ENCODE measurements at regions not wholly inside any gene's neighbourhood (a gene's known extent, or its start where the extent isn't known, plus 50 kb on each side); places are given as distances from the start of the nearest gene placed in this dataset.

DNA sequence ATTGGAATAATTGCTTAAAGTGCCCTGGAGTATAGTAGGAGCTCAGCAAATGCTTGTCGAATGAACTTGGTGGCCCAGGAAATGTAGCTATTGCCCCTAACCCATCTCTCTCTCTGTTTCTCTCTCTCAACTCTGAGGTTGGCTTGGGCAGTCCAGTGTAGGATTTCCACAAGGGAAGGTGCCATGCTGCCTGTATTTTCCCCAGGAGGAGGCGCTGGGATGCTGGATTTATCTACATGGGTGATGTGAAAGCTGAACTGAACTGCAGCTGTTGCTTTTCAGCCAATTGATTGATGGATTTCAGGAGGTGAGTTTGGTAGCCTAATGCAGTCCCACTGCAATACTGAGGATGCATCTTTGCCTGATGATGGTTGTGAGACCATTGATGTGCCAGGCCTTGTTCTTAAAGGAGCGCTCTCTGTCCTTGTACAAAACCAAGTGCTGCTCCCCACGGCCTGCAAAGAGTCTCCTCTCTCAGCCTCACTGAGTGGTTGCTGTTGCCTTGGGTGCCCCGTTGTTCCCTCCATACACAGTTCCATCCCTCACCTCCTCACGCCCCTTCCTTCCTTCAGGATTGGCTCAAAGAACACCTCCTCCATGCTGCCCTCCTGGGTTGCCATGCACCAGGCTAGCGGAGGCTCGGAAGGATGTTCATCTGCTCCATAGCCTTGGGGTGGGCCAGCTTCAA, 200.6 kb downstream of the GLRX3 start:
- TF ChIP-seq CTCF (optimal IDR thresholded peaks at IDR 0.05 in 1 of 3, IDR thresholded peaks at IDR 0.05 in 1 of 3, conservative IDR thresholded peaks at IDR 0.05 in 1 of 3; ENCODE audit: extremely low read depth in 1 of 3, insufficient read depth in 2 of 3, low read length in 3 of 3) (no peak), EZH2 (IDR thresholded peaks at IDR 0.05; ENCODE audit: low read length) (no peak)
